ENCODE measurements at regions not wholly inside any gene's neighbourhood (a gene's known extent, or its start where the extent isn't known, plus 50 kb on each side); places are given as distances from the start of the nearest gene placed in this dataset.

GRCh38 chr9:38276771-38277439 lies 115.6 kb upstream of the ALDH1B1 start:
- no peak overlapping the region for H3K27ac Mint-ChIP-seq
- no peak overlapping the region for H3K4me3 Mint-ChIP-seq

GRCh38 chr9:38274800-38275199 lies 117.7 kb upstream of the ALDH1B1 start:
- Mint-ChIP-seq H3K4me1 (peaks cover 13 to 23% of the 10 kb centered on the region in 2 donors), H3K9me3 (no peaks in the 10 kb centered on the region), H3K4me3 (no peak overlapping the region), H3K27ac (no peak overlapping the region), H3K27me3 (ENCODE audit: low read depth in 2 of 2) (peaks cover 2 to 9% of the 10 kb centered on the region in 2 donors), H3K36me3 (no peaks in the 10 kb centered on the region)
- H3K36me3 ChIP-seq (ENCODE audit: control insufficient read depth, insufficient read depth, low read length), result no peaks in the 10 kb centered on the region
- no peaks in the 10 kb centered on the region for H3K9me3 ChIP-seq (ENCODE audit: control insufficient read depth, insufficient read depth, low read length)
- no peaks in the 10 kb centered on the region for H3K27me3 ChIP-seq (ENCODE audit: control insufficient read depth, insufficient read depth, low read length)
- WGBS (ENCODE audit: insufficient coverage), result 88% methylated on average over 4 of the region's 4 CpGs
- H3K27ac ChIP-seq (ENCODE audit: low read length), result no peak overlapping the region
- no peak for TF ChIP-seq CTCF (IDR thresholded peaks at IDR 0.05)
- H3K4me3 ChIP-seq (ENCODE audit: low read length), result no peak overlapping the region
- DNase-seq, result no peak
- no peak for ATAC-seq
- intact Hi-C loops (cut with micrococcal nuclease), result no loop called here
- H3K4me1 ChIP-seq (ENCODE audit: control insufficient read depth, insufficient read depth, low read length), result peaks cover 14% of the 10 kb centered on the region

More at GRCh38 chr9:38276771-38277439, 115.6 kb upstream of the ALDH1B1 start:
- Mint-ChIP-seq H3K9me3 (no peaks in the 10 kb centered on the region), H3K27me3 (ENCODE audit: low read depth in 2 of 2) (peaks cover 2 to 4% of the 10 kb centered on the region in 2 donors), H3K4me1 (peaks cover 23 to 33% of the 10 kb centered on the region in 2 donors), H3K36me3 (no peaks in the 10 kb centered on the region)
- ATAC-seq, result no peak
- Histone ChIP-seq H3K4me3 (ENCODE audit: low read length) (no peak overlapping the region), H3K27me3 (ENCODE audit: control insufficient read depth, insufficient read depth, low read length) (no peaks in the 10 kb centered on the region), H3K27ac (ENCODE audit: low read length) (no peak overlapping the region), H3K36me3 (ENCODE audit: control insufficient read depth, insufficient read depth, low read length) (no peaks in the 10 kb centered on the region), H3K4me1 (ENCODE audit: control insufficient read depth, insufficient read depth, low read length) (peaks cover 14% of the 10 kb centered on the region), H3K9me3 (ENCODE audit: control insufficient read depth, insufficient read depth, low read length) (no peaks in the 10 kb centered on the region)
- TF ChIP-seq CTCF (IDR thresholded peaks at IDR 0.05), result no peak
- intact Hi-C loops (cut with micrococcal nuclease), result no loop called here
- 89% methylated on average over 11 of the region's 14 CpGs for WGBS (ENCODE audit: insufficient coverage)
- DNase-seq, result no peak

- no peak overlapping the region for H3K27ac ChIP-seq (ENCODE audit: low read length)
- peaks cover 5 to 21% of the 10 kb centered on the region in 2 donors for H3K27me3 Mint-ChIP-seq (ENCODE audit: low read depth in 2 of 2)
- H3K9me3 ChIP-seq (ENCODE audit: control insufficient read depth, insufficient read depth, low read length), result no peaks in the 10 kb centered on the region
- no peaks in the 10 kb centered on the region for H3K36me3 ChIP-seq (ENCODE audit: control insufficient read depth, insufficient read depth, low read length)
- no peak for DNase-seq
- no peaks in the 10 kb centered on the region for H3K4me1 ChIP-seq (ENCODE audit: control insufficient read depth, insufficient read depth, low read length)
- H3K27ac Mint-ChIP-seq, result no peak overlapping the region
- H3K9me3 Mint-ChIP-seq, result no peaks in the 10 kb centered on the region
- H3K4me1 Mint-ChIP-seq, result peaks cover 0 to 5% of the 10 kb centered on the region in 2 donors
- no peak overlapping the region for H3K4me3 ChIP-seq (ENCODE audit: low read length)
- TF ChIP-seq CTCF (IDR thresholded peaks at IDR 0.05), result no peak
- H3K27me3 ChIP-seq (ENCODE audit: control insufficient read depth, insufficient read depth, low read length), result no peaks in the 10 kb centered on the region
- intact Hi-C loops (cut with micrococcal nuclease), result no loop called here
- no peak overlapping the region for H3K4me3 Mint-ChIP-seq
- WGBS (ENCODE audit: insufficient coverage), result 65% methylated on average over 1 of the region's 1 CpG
- H3K36me3 Mint-ChIP-seq, result no peaks in the 10 kb centered on the region
- ATAC-seq, result no peak
These were observed 119.8 kb upstream of the ALDH1B1 start for GRCh38 chr9:38272710-38273109.
